PC-3 (cell line): ENCODE measurements at regions not wholly inside any gene's neighbourhood (a gene's known extent, or its start where the extent isn't known, plus 50 kb on each side); places are given as distances from the start of the nearest gene placed in this dataset.

Experiments
- EZH2 ChIP-seq: fragments of 300-600 bp; sonication (generic); IDR thresholded peaks from one replicate; pipeline ENCODE4 v1.6.1; 2017; ENCODE audit warnings: antibody characterized with exemption, mild to moderate bottlenecking, low read length; ENCODE audit not compliant: unreplicated experiment
- EZH2phosphoT487 ChIP-seq: fragments of 300-600 bp; sonication (generic); IDR thresholded peaks from 2 replicates; pipeline ENCODE4 v1.6.1; 2018; ENCODE audit warnings: mild to moderate bottlenecking, antibody characterized with exemption, low read length, borderline replicate concordance
- TF ChIP-seq, protein P1 (sequence below): fragments of 300-600 bp; sonication (generic); conservative IDR thresholded peaks from 2 replicates; pipeline ENCODE4 v1.5.1; 2017; ENCODE audit warnings: antibody characterized with exemption, low read depth, mild to moderate bottlenecking, low read length

DNA sequence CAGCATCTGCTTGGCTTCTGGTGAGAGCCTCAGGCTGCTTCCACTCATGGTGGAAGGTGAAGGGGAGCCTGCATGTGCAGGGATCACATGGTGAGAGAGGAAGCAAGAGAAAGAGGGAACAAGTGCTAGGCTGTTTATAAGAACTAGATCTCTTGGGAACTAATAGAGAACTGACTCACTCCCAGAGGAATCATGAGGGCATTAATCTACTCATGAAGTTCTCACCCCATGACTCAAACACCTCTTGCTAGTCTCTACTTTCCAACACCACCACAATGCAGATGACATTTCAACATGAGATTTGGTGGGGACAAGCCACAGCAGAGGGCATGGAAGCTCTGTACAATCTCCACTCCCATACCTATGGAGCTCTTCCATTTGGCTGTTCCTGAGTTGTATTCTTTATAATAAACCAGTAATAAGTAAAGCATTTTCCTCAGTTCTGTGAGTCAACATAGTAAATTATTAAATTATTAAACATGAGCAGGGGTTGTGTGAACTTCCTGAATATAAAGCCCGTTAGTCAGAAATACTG is 524.1 kb upstream of the NRSN1 start:
- TF ChIP-seq, protein P1, sequence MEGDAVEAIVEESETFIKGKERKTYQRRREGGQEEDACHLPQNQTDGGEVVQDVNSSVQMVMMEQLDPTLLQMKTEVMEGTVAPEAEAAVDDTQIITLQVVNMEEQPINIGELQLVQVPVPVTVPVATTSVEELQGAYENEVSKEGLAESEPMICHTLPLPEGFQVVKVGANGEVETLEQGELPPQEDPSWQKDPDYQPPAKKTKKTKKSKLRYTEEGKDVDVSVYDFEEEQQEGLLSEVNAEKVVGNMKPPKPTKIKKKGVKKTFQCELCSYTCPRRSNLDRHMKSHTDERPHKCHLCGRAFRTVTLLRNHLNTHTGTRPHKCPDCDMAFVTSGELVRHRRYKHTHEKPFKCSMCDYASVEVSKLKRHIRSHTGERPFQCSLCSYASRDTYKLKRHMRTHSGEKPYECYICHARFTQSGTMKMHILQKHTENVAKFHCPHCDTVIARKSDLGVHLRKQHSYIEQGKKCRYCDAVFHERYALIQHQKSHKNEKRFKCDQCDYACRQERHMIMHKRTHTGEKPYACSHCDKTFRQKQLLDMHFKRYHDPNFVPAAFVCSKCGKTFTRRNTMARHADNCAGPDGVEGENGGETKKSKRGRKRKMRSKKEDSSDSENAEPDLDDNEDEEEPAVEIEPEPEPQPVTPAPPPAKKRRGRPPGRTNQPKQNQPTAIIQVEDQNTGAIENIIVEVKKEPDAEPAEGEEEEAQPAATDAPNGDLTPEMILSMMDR = no peak
- TF ChIP-seq EZH2 (no peak), EZH2phosphoT487 (no peak)
